ENCODE measurements at regions not wholly inside any gene's neighbourhood (a gene's known extent, or its start where the extent isn't known, plus 50 kb on each side); places are given as distances from the start of the nearest gene placed in this dataset.

DNA sequence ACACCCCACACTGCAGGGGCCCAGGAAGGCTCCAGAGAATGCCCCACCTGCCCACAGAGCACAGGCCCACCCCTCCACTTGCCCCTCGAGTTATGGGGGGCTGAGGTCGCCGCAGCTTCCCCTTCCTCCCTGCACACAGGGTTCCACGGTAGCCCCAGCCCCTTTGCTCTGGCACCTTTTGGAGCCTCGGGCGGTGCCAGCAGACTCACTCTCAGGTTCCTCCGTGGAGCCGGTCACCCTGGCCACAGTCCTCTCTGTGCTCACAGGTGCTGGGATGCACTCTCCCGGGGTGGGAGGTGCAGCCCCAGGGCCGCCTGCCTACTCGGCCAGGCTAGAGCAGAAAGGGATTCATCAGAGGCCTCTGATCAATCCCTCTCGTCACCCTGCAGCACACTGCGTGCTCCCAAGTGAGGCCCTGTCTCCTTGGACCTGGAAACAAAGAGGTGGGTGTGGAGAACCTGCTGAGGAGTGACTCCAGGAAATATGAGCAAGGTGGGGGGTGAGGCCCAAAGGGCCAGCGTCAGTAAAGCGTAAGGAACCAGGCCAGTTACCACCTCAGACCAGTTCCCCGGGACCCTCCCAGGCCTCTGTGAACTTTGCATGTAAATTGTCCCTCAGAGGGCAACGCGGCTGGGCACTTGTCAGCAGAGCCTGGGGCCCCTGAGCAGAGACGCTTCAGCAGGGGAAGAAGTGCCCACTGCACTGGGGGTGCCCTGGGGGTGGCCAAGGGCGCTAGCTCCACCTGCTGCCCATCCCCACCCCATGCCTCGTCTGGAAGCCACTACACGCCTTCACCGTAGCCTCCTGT is 167.8 kb downstream of the OLFM1 start:
- no peak for DNase-seq (ENCODE audit: low spot score)
- TF ChIP-seq, protein P1, sequence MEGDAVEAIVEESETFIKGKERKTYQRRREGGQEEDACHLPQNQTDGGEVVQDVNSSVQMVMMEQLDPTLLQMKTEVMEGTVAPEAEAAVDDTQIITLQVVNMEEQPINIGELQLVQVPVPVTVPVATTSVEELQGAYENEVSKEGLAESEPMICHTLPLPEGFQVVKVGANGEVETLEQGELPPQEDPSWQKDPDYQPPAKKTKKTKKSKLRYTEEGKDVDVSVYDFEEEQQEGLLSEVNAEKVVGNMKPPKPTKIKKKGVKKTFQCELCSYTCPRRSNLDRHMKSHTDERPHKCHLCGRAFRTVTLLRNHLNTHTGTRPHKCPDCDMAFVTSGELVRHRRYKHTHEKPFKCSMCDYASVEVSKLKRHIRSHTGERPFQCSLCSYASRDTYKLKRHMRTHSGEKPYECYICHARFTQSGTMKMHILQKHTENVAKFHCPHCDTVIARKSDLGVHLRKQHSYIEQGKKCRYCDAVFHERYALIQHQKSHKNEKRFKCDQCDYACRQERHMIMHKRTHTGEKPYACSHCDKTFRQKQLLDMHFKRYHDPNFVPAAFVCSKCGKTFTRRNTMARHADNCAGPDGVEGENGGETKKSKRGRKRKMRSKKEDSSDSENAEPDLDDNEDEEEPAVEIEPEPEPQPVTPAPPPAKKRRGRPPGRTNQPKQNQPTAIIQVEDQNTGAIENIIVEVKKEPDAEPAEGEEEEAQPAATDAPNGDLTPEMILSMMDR (IDR thresholded peaks at IDR 0.05; ENCODE audit: extremely low read depth, missing control alignments): no peak

GRCh38 chr9:135255841-135256580 is 168.5 kb downstream of the OLFM1 start:
- DNase-seq (ENCODE audit: low spot score): no peak
- TF ChIP-seq, protein P1 (IDR thresholded peaks at IDR 0.05; ENCODE audit: extremely low read depth, missing control alignments): no peak

- TF ChIP-seq, protein P1 (IDR thresholded peaks at IDR 0.05; ENCODE audit: extremely low read depth, missing control alignments): no peak
- no peak for DNase-seq (ENCODE audit: low spot score)
Observed at GRCh38 chr9:135256581-135257354, 169.3 kb downstream of the OLFM1 start.

DNA sequence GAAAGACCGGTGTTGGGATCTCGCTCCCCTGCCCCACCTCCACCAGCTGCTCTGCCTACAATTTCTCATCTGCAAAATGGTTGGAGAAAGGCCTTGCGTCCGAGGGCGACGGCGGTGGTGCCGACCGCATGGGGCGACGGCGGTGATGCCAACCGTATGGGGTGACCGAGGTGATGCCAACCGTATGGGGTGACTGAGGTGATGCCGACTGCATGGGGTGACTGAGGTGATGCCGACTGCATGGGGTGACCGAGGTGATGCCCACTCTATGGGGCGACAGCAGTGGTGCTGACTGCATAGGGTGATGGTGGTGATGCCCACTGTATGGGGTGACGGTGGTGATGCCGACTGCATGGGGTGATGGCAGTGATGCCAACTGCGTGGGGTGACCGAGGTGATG is 171.0 kb downstream of the OLFM1 start:
- TF ChIP-seq, protein P1 (IDR thresholded peaks at IDR 0.05; ENCODE audit: extremely low read depth, missing control alignments): no peak
- no peak for DNase-seq (ENCODE audit: low spot score)

DNA sequence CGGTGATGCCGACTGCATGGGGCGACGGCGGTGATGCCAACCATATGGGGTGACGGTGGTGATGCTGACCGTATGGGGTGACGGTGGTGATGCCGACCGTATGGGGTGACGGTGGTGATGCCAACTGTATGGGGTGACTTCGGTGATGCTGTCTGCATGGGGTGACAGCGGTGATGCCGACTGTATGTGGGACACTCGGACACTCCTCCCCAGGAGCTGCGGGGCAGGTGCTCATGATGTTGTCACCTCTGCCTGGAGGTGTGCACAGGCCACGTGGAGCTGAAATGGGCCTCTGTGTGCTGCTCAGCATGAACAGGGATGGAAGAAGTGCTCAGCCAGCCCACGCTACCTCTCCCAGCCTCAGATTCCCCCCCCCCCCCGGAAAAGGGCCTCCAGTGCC is 171.8 kb downstream of the OLFM1 start:
- no peak for DNase-seq (ENCODE audit: low spot score)
- TF ChIP-seq, protein P1 (IDR thresholded peaks at IDR 0.05; ENCODE audit: extremely low read depth, missing control alignments): no peak

DNA sequence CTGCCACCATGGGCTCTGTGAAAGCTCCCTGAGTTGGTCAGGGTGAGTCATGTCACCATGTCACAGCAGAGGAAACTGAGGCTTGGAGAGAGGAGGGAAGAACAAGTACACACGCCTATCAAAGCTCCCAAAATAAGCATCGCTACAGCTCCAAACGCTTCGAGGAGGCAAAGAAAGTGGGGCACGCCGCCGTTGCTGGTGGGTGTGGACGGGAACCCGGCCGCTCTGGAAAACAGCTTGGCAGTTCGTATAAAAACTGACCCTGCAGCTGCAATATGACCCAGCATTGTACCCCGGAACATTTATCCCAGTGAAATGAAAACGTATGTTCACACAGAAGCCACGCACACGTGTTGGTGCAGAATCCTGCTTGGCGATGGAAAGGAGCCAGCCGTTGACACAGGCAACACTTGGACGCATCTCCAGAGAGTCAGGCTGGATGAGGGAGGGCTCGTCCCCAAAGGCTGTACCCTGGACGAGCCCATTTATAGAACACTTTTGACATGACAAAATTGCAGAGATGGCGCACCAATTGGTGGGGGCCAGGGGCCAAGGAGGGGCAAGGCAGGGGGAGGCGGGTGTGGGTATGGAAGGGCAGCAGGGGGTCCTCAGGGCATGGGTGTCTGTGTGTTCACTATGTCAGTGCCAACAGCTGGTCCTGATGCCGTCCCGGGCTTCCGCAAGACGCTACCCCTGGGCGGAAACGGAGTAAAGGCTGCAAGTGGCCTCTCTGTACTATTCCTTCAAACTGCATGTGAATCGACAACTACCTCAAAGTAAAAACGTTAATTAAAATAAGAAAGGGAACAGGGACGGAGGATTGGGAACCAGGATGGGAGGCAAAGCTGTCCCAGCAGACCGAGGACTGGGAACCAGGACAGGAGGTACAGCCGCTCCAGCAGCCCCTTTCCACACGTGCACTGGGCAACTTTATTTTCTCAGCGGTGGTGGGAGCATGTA is 173.0 kb downstream of the OLFM1 start:
- no peak for DNase-seq (ENCODE audit: low spot score)
- TF ChIP-seq, protein P1 (IDR thresholded peaks at IDR 0.05; ENCODE audit: extremely low read depth, missing control alignments): no peak
